ENCODE measurements at regions not wholly inside any gene's neighbourhood (a gene's known extent, or its start where the extent isn't known, plus 50 kb on each side); places are given as distances from the start of the nearest gene placed in this dataset.

GRCh38 chr4:136495851-136496250 lies 1036.4 kb downstream of the PCDH18 start:
- TF ChIP-seq MLLT1 (IDR thresholded peaks at IDR 0.05) (no peak), NBN (IDR thresholded peaks at IDR 0.05) (no peak)
